GM23248 (cell line): ENCODE measurements at regions not wholly inside any gene's neighbourhood (a gene's known extent, or its start where the extent isn't known, plus 50 kb on each side); places are given as distances from the start of the nearest gene placed in this dataset.

Experiments used
- DNase-seq: peaks from one replicate; pipeline ENCODE4 v3.0.0-alpha.2; 2015
- H2AFZ ChIP-seq: fragments of 200-600 bp; sonication (generic); 2 replicates; pipeline ENCODE4 v1.6.1; 2016; ENCODE audit warnings: antibody characterized with exemption
- H3F3A ChIP-seq: fragments of 200-600 bp; sonication (generic); 2 replicates; pipeline ENCODE4 v1.6.1; 2016; ENCODE audit warnings: mild to moderate bottlenecking, antibody characterized with exemption, mixed run types; ENCODE audit not compliant: insufficient read depth
- H3K27ac ChIP-seq: fragments of 200-600 bp; sonication (generic); 2 replicates; pipeline ENCODE4 v1.5.1; 2016; ENCODE audit warnings: mild to moderate bottlenecking
- H3K27me3 ChIP-seq: fragments of 200-600 bp; sonication (generic); replicated peaks from 2 replicates; pipeline ENCODE4 v1.6.1; 2016; ENCODE audit warnings: mild to moderate bottlenecking; ENCODE audit not compliant: insufficient read depth
- H3K36me3 ChIP-seq: fragments of 200-600 bp; sonication (generic); 2 replicates; pipeline ENCODE4 v1.6.1; 2016; ENCODE audit warnings: low read depth, mild to moderate bottlenecking
- H3K4me1 ChIP-seq: fragments of 200-600 bp; sonication (generic); 2 replicates; pipeline ENCODE4 v1.6.1; 2016; ENCODE audit warnings: mild to moderate bottlenecking; ENCODE audit not compliant: insufficient read depth
- H3K4me2 ChIP-seq: fragments of 200-600 bp; sonication (generic); one replicate; pipeline ENCODE4 v1.6.1; 2016; ENCODE audit warnings: mild to moderate bottlenecking; ENCODE audit not compliant: unreplicated experiment
- H3K4me3 ChIP-seq: fragments of 200-600 bp; sonication (generic); 2 replicates; pipeline ENCODE4 v1.5.1; 2016; ENCODE audit warnings: mild to moderate bottlenecking
- H3K79me2 ChIP-seq: fragments of 200-600 bp; sonication (generic); 2 replicates; pipeline ENCODE4 v1.6.1; 2016; ENCODE audit warnings: mild to moderate bottlenecking; ENCODE audit not compliant: insufficient read depth
- H3K9ac ChIP-seq: fragments of 200-600 bp; sonication (generic); 2 replicates; pipeline ENCODE4 v1.6.1; 2016; ENCODE audit warnings: mild to moderate bottlenecking
- H3K9me2 ChIP-seq: fragments of 200-600 bp; sonication (generic); 2 replicates; pipeline ENCODE4 v1.6.1; 2016; ENCODE audit warnings: mixed run types, mild to moderate bottlenecking, moderate library complexity; ENCODE audit not compliant: insufficient read depth
- H3K9me3 ChIP-seq: fragments of 200-600 bp; sonication (generic); one replicate; pipeline ENCODE4 v1.6.1; 2017; ENCODE audit warnings: low read depth
- H4K20me1 ChIP-seq: fragments of 200-600 bp; sonication (generic); 2 replicates; pipeline ENCODE4 v1.6.0; 2016; ENCODE audit not compliant: insufficient read depth
- EZH2 ChIP-seq: fragments of 200-600 bp; sonication (generic); IDR thresholded peaks from 2 replicates; pipeline ENCODE4 v1.6.1; 2018; ENCODE audit warnings: antibody characterized with exemption, mild to moderate bottlenecking; ENCODE audit not compliant: insufficient read depth, poor library complexity, severe bottlenecking
- EZH2phosphoT487 ChIP-seq: fragments of 200-600 bp; sonication (generic); IDR thresholded peaks from 2 replicates; pipeline ENCODE4 v1.6.1; 2018; ENCODE audit warnings: antibody characterized with exemption, moderate library complexity, mild to moderate bottlenecking, low read depth; ENCODE audit not compliant: insufficient read depth
- WGBS, 2 experiments: methylation state at CpG; one replicate each; pipeline ENCODE4 v1.1.6; 2015 to 2017; ENCODE audit warnings: low lambda C conversion rate in 2 of 2, low coverage in 1 of 2; ENCODE audit errors: missing lambda C conversion rate in 2 of 2; 5-methylcytosine and 5-hydroxymethylcytosine counted together
- in situ Hi-C: fragments of 300-500 bp; cut with MboI; formaldehyde crosslinking; loops from 2 replicates; pipeline ENCODE4 v1.15.0; 2020

GRCh38 chr2:206859330-206859739 lies 80.0 kb upstream of the CPO start:
- Histone ChIP-seq H3K9ac (no peak overlapping the region), H3F3A (peaks cover 10% of the 10 kb centered on the region), H3K9me3 (no peaks in the 10 kb centered on the region), H3K9me2 (no peaks in the 10 kb centered on the region), H3K4me3 (no peak overlapping the region), H3K27ac (no peak overlapping the region), H3K27me3 (no peaks in the 10 kb centered on the region), H3K4me1 (peaks cover 15% of the 10 kb centered on the region), H2AFZ (no peak overlapping the region), H4K20me1 (no peaks in the 10 kb centered on the region), H3K79me2 (no peaks in the 10 kb centered on the region), H3K36me3 (no peaks in the 10 kb centered on the region), H3K4me2 (no peak overlapping the region)
- 75 to 76% methylated on average over 5 of the region's 5 CpGs for WGBS, 2 experiments
- in situ Hi-C loops, result no loop called here
- no peak for TF ChIP-seq EZH2
- TF ChIP-seq EZH2phosphoT487, result no peak
- no peak for DNase-seq

- no peak overlapping the region for H3K9ac ChIP-seq
- H3K79me2 ChIP-seq, result no peaks in the 10 kb centered on the region
- no peaks in the 10 kb centered on the region for H3K36me3 ChIP-seq
- TF ChIP-seq EZH2phosphoT487 (no peak), EZH2 (no peak)
- H3K4me1 ChIP-seq, result no peaks in the 10 kb centered on the region
- no peak for DNase-seq
- in situ Hi-C loops, result no loop called here
- H3K27me3 ChIP-seq, result no peaks in the 10 kb centered on the region
- WGBS, 2 experiments, result 14 to 23% methylated on average over 3 of the region's 3 CpGs
- no peaks in the 10 kb centered on the region for H4K20me1 ChIP-seq
- no peak overlapping the region for H2AFZ ChIP-seq
- no peak overlapping the region for H3K27ac ChIP-seq
- H3K9me2 ChIP-seq, result no peaks in the 10 kb centered on the region
- no peak overlapping the region for H3K4me2 ChIP-seq
- H3K4me3 ChIP-seq, result no peak overlapping the region
- no peaks in the 10 kb centered on the region for H3K9me3 ChIP-seq
- no peaks in the 10 kb centered on the region for H3F3A ChIP-seq
These were observed 76.1 kb upstream of the CPO start for GRCh38 chr2:206863196-206863595.

GRCh38 chr2:206863716-206864115 lies 75.6 kb upstream of the CPO start:
- no peaks in the 10 kb centered on the region for H3F3A ChIP-seq
- H3K36me3 ChIP-seq, result no peaks in the 10 kb centered on the region
- H3K4me3 ChIP-seq, result no peak overlapping the region
- WGBS, 2 experiments, result 12 to 20% methylated on average over 4 of the region's 4 CpGs
- H3K4me1 ChIP-seq, result no peaks in the 10 kb centered on the region
- DNase-seq, result no peak
- H3K9me3 ChIP-seq, result no peaks in the 10 kb centered on the region
- no peaks in the 10 kb centered on the region for H3K79me2 ChIP-seq
- TF ChIP-seq EZH2phosphoT487, result no peak
- TF ChIP-seq EZH2, result no peak
- in situ Hi-C loops, result no loop called here
- no peak overlapping the region for H3K4me2 ChIP-seq
- H3K27me3 ChIP-seq, result no peaks in the 10 kb centered on the region
- no peak overlapping the region for H3K9ac ChIP-seq
- H3K27ac ChIP-seq, result no peak overlapping the region
- no peaks in the 10 kb centered on the region for H4K20me1 ChIP-seq
- H3K9me2 ChIP-seq, result no peaks in the 10 kb centered on the region
- H2AFZ ChIP-seq, result no peak overlapping the region

- H3K79me2 ChIP-seq, result no peaks in the 10 kb centered on the region
- H3K4me1 ChIP-seq, result no peaks in the 10 kb centered on the region
- H4K20me1 ChIP-seq, result no peaks in the 10 kb centered on the region
- H3K4me2 ChIP-seq, result no peak overlapping the region
- in situ Hi-C loops, result no loop called here
- H3K4me3 ChIP-seq, result no peak overlapping the region
- no peaks in the 10 kb centered on the region for H3K27me3 ChIP-seq
- H3K36me3 ChIP-seq, result no peaks in the 10 kb centered on the region
- H3K9ac ChIP-seq, result no peak overlapping the region
- TF ChIP-seq EZH2phosphoT487, result no peak
- TF ChIP-seq EZH2, result no peak
- no peaks in the 10 kb centered on the region for H3K9me2 ChIP-seq
- H2AFZ ChIP-seq, result no peak overlapping the region
- H3K9me3 ChIP-seq, result no peaks in the 10 kb centered on the region
- DNase-seq, result peak; percentile 24
- H3F3A ChIP-seq, result no peaks in the 10 kb centered on the region
- WGBS, 2 experiments, result 32 to 36% methylated on average over 3 of the region's 3 CpGs
- H3K27ac ChIP-seq, result no peak overlapping the region
These were observed 72.3 kb upstream of the CPO start for GRCh38 chr2:206867006-206867405.

- Histone ChIP-seq H2AFZ (no peak overlapping the region), H3K27me3 (no peaks in the 10 kb centered on the region), H3K9ac (no peak overlapping the region), H3K9me3 (no peaks in the 10 kb centered on the region), H3K27ac (no peak overlapping the region), H4K20me1 (no peaks in the 10 kb centered on the region), H3K4me3 (no peak overlapping the region), H3F3A (no peaks in the 10 kb centered on the region), H3K36me3 (no peaks in the 10 kb centered on the region), H3K9me2 (no peaks in the 10 kb centered on the region), H3K4me2 (no peak overlapping the region), H3K4me1 (no peaks in the 10 kb centered on the region), H3K79me2 (no peaks in the 10 kb centered on the region)
- in situ Hi-C loops, result no loop called here
- WGBS, 2 experiments, result 85 to 91% methylated on average over 3 of the region's 3 CpGs
- TF ChIP-seq EZH2phosphoT487 (no peak), EZH2 (no peak)
- no peak for DNase-seq
These were observed 69.4 kb upstream of the CPO start for GRCh38 chr2:206869824-206870495.
